NCI-H1105 treated with DMSO at 0.1 percent for 48 hours (cell line): ENCODE measurements at regions not wholly inside any gene's neighbourhood (a gene's known extent, or its start where the extent isn't known, plus 50 kb on each side); places are given as distances from the start of the nearest gene placed in this dataset.
A peak's percentile ranks its signal among the peaks of the same experiment; 100 is the strongest.
"Not testable (repeated sequence)": the region's sequence is repeated elsewhere in the genome, so short reads cannot be mapped to it uniquely, and the experiment has no call there.

Source experiments
- DNase-seq: peaks from one replicate; lab custom pipeline; 2025; lab: John Stamatoyannopoulos, UW

- no peak for DNase-seq
These were observed 576.5 kb upstream of the EDIL3 start for GRCh38 chr5:84961193-84961592.

DNA sequence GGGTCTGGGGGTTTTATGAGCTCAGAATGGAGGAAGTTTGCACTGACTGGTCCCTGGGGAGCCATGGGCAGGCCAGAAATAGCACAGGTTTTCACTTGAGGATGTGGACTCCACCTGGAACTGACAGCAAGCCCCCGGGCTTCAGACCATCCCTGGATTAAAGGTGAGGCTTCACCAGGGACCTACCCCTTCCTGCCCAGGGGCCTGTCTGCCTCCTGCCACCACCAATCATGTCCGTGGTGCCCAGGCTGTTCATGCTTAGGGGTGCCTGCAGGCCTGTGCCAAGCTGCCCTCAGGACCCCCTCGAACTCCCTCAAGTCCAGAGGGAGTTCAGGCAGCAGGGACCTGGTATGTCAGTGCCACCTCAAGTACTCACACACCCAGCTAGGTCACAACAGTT is 577.2 kb upstream of the EDIL3 start:
- no peak for DNase-seq

- DNase-seq: no peak
These were observed 598.4 kb upstream of the EDIL3 start for GRCh38 chr5:84983093-84983492.

DNA sequence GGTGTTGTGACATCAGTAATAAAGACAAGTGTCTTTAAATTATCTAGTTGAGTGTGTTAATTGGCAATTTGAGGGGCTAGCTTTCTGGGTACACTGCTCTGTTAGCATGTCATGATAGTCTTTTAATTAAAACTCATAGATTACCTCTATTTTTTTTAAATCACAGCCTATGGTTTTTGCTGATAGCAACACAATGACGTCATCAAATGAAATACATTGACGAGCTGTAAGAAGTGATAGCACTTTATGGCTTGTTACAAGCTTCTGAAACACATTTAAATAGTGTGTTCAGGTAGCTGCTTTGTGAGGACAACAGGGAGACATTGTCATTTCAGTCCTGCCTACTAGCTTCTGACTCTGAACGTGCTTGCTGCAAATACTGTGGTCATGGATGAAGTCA is 600.5 kb upstream of the EDIL3 start:
- no peak for DNase-seq

GRCh38 chr5:84986688-84987087 is 602.0 kb upstream of the EDIL3 start:
- no peak for DNase-seq

DNA sequence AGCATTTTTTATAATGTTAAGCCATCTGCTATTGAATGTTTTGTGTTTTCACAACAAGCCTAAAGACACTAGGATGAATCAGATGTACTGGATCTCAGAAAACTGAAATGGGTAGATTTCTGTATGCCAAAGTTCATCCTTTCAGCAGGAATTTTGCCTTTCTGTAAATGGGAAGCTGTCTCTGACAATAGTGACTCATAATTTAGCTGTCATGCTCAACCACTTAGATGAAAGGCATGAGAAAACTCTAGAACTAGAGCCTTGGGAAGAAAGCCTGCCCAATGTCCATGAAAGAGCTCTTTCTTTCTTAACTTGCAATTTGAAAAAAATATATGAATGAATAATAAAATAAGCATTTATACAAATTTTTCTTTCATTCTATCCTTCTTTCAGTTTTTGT is 616.0 kb upstream of the EDIL3 start:
- no peak for DNase-seq

- DNase-seq: not testable (repeated sequence)
These were observed 617.3 kb upstream of the EDIL3 start for GRCh38 chr5:85002026-85002425.

- no peak for DNase-seq
These were observed 625.4 kb upstream of the EDIL3 start for GRCh38 chr5:85010014-85010562.

DNA sequence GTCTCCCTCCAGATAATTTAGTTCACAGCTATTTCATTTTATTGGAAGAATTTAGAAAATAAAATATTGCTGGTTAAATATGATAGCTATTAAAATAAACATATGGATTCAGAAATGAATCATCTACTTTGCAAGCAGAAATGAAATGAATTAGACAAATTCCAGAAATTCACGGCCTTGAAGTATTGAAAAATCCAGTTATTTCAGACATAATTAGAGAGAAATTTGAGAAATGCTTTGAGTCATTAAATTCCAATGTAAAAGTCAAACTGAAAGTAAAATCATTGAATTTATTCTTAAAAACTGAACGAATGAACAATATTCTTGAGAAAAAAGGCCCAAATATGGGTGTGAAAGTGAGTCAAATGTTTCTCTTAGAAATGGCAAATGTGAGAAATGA is 632.6 kb upstream of the EDIL3 start:
- no peak for DNase-seq

- DNase-seq: no peak
These were observed 645.8 kb upstream of the EDIL3 start for GRCh38 chr5:85030316-85031084.

- DNase-seq: peak; percentile 9
These were observed 664.3 kb upstream of the EDIL3 start for GRCh38 chr5:85049020-85049419.

GRCh38 chr5:85052826-85053225 is 668.1 kb upstream of the EDIL3 start:
- DNase-seq: no peak

- no peak for DNase-seq
These were observed 685.3 kb upstream of the EDIL3 start for GRCh38 chr5:85069659-85070640.

- no peak for DNase-seq
These were observed 692.9 kb upstream of the EDIL3 start for GRCh38 chr5:85077581-85077980.

- no peak for DNase-seq
These were observed 711.7 kb upstream of the EDIL3 start for GRCh38 chr5:85096421-85096820.

DNA sequence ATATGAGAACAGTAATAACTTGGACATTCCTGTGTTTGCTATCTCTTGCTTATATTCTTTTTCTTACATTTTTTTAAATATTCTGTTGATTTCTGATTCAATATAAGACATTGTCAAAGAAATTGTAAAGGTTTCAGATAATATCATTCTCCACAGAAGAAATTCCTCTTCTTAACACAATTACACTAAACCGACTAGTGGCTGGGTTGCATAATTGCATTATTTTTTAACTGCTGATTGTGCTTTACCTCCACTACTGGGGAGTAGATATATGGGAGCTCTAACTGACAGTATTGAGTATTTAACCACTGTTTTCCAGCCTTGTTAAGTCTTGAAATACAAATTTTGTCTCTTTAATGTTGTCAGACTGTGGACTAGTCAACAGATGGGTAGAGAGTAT is 723.8 kb upstream of the EDIL3 start:
- DNase-seq: no peak

GRCh38 chr5:85109616-85110015 is 724.9 kb upstream of the EDIL3 start:
- DNase-seq: no peak

DNA sequence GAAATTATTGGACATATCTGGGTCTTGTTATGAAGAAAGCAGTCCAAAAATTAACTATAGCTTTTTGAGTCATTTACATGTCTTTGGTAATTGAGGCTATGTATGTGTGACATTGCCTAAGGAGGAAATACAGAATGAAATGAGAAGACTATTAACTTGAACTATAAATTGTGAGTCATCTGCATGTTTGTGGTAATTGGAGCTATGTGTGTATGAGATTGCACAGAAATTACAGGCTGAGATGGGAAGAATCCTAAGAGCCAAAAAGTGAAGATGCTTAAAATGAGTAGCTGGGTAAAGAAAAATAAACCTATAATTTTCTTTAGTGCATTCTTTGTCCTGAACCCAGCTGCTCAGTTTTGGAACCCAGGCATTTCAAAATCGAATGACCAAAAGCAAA is 747.6 kb upstream of the EDIL3 start:
- DNase-seq: no peak

GRCh38 chr5:85140471-85140870 is 755.8 kb upstream of the EDIL3 start:
- no peak for DNase-seq

DNA sequence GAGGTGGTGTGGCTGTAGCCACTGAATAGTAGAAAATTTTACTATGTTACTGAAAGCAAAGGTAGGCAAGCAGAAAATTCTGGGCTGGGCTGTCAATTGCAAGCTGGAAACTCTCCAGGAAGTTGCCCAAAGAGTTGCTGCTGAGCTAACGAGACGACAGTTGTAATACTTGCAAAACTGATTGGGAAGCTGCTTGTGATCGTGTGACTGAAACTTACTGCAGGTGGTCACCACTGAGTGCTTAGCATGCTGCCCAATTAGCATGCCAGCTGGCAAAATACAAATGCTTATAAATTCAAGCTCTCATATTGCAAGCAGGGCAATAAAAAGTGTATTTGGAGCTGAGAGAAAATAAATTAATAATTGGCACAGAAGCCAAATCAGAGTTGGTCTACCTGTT is 758.5 kb upstream of the EDIL3 start:
- peak; percentile 67 for DNase-seq

- no peak for DNase-seq
These were observed 764.0 kb upstream of the EDIL3 start for GRCh38 chr5:85148701-85149100.

DNA sequence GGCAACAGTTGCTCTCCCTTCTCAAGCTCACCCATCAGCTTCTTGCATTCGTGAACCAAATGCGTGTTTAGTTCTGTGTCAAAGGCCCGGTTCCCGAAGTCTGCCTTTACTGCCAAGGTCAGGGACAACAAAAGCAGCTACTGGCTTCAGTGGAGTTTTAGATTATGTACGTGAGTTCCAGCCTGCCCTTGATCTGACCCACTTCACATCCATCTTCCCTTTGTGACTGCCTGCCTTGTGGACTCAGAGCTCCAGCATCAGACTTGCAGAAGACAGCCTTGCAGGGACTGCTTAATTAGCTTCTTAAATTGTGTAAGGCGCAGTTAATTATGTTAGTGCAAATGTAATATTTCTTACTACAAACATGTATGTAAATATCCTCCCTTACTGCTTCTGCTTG is 774.7 kb upstream of the EDIL3 start:
- DNase-seq: no peak

GRCh38 chr5:85168474-85168873 is 783.8 kb upstream of the EDIL3 start:
- DNase-seq: no peak
